ENCODE measurements at regions not wholly inside any gene's neighbourhood (a gene's known extent, or its start where the extent isn't known, plus 50 kb on each side); places are given as distances from the start of the nearest gene placed in this dataset.

DNA sequence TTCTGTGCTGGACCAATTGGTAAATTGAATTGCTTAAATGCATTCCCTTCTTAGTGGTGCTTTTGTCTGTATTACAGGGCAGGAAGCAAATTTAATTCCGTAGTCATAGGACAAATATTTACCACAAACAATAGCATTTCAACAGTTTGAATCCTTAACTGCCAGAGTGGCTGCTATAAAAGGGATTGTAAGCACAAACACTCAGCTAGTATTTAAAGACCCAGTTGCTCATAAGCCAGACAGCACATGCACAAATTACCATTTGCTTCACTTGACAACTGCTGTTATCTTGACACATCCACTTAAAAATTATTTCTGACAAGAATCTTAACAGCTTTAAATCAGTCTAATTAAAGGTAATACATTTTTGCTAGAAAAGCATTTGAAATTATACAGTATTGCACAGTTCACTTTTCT, 490.2 kb upstream of the ADAMTS9 start:
- no peaks in the 10 kb centered on the region for H3K36me3 ChIP-seq (ENCODE audit: control insufficient read depth, insufficient read depth, low read length)
- no peaks in the 10 kb centered on the region for H3K27me3 ChIP-seq (ENCODE audit: control insufficient read depth, insufficient read depth, low read length)
- ChIA-PET POLR2A (no interaction called here), CTCF (no interaction called here)
- TF ChIP-seq, protein P1, sequence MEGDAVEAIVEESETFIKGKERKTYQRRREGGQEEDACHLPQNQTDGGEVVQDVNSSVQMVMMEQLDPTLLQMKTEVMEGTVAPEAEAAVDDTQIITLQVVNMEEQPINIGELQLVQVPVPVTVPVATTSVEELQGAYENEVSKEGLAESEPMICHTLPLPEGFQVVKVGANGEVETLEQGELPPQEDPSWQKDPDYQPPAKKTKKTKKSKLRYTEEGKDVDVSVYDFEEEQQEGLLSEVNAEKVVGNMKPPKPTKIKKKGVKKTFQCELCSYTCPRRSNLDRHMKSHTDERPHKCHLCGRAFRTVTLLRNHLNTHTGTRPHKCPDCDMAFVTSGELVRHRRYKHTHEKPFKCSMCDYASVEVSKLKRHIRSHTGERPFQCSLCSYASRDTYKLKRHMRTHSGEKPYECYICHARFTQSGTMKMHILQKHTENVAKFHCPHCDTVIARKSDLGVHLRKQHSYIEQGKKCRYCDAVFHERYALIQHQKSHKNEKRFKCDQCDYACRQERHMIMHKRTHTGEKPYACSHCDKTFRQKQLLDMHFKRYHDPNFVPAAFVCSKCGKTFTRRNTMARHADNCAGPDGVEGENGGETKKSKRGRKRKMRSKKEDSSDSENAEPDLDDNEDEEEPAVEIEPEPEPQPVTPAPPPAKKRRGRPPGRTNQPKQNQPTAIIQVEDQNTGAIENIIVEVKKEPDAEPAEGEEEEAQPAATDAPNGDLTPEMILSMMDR (IDR thresholded peaks at IDR 0.05; ENCODE audit: insufficient read depth, low read depth, low read length), result no peak
- peak; percentile 39 for DNase-seq (ENCODE audit: low read depth)
- H3K4me3 ChIP-seq (ENCODE audit: low read depth, low read length), result no peak overlapping the region

DNA sequence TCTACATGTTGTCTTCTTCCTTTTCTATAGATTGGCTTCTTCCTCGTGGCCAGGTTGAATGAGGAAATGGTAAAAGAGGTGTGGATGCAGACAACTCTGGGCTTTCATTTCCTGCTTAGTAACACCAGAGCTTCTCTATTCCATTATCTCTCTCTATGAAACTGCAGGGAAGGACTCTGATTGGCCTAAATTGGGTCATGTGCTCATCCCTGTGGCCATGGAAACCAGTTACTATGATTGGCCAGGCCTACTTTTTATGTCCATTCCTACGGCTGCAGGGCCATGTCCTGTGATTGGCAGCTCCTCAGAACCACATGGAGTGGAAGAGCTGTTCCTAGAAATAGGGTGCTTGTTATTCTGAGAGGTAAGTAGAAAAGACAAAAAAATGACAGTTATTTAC, 486.9 kb upstream of the ADAMTS9 start:
- TF ChIP-seq, protein P1 (IDR thresholded peaks at IDR 0.05; ENCODE audit: insufficient read depth, low read depth, low read length), result no peak
- Histone ChIP-seq H3K36me3 (ENCODE audit: control insufficient read depth, insufficient read depth, low read length) (no peaks in the 10 kb centered on the region), H3K4me3 (ENCODE audit: low read depth, low read length) (no peak overlapping the region), H3K27me3 (ENCODE audit: control insufficient read depth, insufficient read depth, low read length) (no peaks in the 10 kb centered on the region)
- POLR2A ChIA-PET, result no interaction called here
- no peak for DNase-seq (ENCODE audit: low read depth)
- CTCF ChIA-PET, result no interaction called here

DNA sequence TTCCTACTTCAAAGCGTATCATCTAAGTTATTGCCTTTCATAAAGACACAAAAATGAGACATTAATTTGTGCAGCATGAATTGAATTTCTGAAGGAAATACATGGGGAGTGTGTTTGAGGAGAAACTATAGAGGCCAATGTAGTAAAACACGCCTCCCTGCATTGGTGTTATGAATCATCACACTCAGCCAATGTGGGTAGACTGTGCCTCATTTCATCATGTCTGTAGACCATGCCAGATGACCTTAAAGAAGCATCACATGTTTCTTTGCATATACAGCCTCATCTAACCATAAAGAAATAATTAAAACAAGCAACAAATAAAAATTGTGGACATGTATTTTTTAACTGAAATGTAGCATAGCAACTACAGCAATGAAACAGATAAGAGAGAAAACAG, 486.0 kb upstream of the ADAMTS9 start:
- CTCF ChIA-PET, result no interaction called here
- TF ChIP-seq, protein P1 (IDR thresholded peaks at IDR 0.05; ENCODE audit: insufficient read depth, low read depth, low read length), result no peak
- POLR2A ChIA-PET, result no interaction called here
- no peaks in the 10 kb centered on the region for H3K36me3 ChIP-seq (ENCODE audit: control insufficient read depth, insufficient read depth, low read length)
- no peak overlapping the region for H3K4me3 ChIP-seq (ENCODE audit: low read depth, low read length)
- no peaks in the 10 kb centered on the region for H3K27me3 ChIP-seq (ENCODE audit: control insufficient read depth, insufficient read depth, low read length)
- DNase-seq (ENCODE audit: low read depth), result no peak

DNA sequence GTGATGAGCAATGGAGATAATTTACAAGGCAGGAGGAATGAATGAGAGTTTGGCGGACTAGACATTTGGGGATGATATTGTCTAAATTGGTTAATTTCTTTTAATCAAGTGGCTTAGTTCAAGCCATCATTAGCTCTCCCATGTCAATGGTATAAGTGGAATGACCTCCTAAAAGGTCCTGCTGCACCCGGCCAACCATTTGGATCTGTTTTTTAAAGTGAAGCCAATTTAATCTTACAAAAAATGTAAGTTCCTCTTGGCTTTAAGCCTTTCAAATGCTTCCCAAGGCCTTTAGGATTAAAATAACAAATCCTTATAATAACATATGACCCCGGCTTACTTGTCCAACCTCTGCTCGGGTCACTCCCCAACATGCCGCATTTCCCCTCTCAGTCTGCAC, 484.4 kb upstream of the ADAMTS9 start:
- Histone ChIP-seq H3K27me3 (ENCODE audit: control insufficient read depth, insufficient read depth, low read length) (no peaks in the 10 kb centered on the region), H3K4me3 (ENCODE audit: low read depth, low read length) (no peak overlapping the region), H3K36me3 (ENCODE audit: control insufficient read depth, insufficient read depth, low read length) (no peaks in the 10 kb centered on the region)
- TF ChIP-seq, protein P1 (IDR thresholded peaks at IDR 0.05; ENCODE audit: insufficient read depth, low read depth, low read length), result no peak
- ChIA-PET POLR2A (no interaction called here), CTCF (interaction anchor here (1.3 to 2.7 kb wide), 2 partner anchors 560 to 642 kb away, joined by 3 to 13 read pairs; no protein-coding TSS in a partner anchor)
- no peak for DNase-seq (ENCODE audit: low read depth)

DNA sequence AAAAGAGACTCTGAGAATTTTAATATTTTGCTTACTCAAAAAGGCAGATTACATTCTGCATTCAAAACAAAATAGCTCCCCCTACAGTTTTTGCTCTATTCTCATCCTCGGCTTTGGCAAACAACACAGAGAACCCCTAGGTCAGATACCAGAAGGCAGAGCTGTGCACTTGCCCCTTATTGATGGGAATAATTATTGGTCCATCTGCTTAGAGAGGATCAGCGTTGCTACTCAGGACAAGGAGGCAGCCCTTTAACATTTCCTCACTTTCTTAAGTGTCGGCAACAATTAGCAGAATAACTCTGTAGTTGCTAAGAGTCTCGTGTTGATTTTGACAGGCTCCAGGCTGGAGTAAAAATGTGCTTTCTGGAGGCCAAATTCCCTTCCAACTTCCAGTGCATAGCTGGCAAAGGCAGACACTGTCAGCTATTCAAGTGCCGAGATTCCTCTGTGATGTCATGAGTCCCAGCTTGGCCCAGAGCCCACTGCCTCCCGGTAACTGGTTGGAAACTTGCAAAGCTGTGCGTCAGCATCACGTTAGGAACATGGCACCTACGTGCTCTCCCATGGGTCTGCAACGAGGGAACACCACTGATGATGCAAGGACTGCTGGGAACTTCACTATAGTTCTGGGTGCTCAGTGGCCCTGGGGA, 482.7 kb upstream of the ADAMTS9 start:
- ChIA-PET CTCF (interaction anchor here (0.7 to 2.7 kb wide), 5 partner anchors 8 to 640 kb away, joined by 3 to 15 read pairs (median 3); no protein-coding TSS in a partner anchor), POLR2A (no interaction called here)
- H3K4me3 ChIP-seq (ENCODE audit: low read depth, low read length), result no peak overlapping the region
- peak; percentile 26 for DNase-seq (ENCODE audit: low read depth)
- no peaks in the 10 kb centered on the region for H3K27me3 ChIP-seq (ENCODE audit: control insufficient read depth, insufficient read depth, low read length)
- TF ChIP-seq, protein P1 (IDR thresholded peaks at IDR 0.05; ENCODE audit: insufficient read depth, low read depth, low read length), result peak; percentile 42
- no peaks in the 10 kb centered on the region for H3K36me3 ChIP-seq (ENCODE audit: control insufficient read depth, insufficient read depth, low read length)

Measured in BJ (cell line).